IMR-90 (cell line): ENCODE measurements at regions not wholly inside any gene's neighbourhood (a gene's known extent, or its start where the extent isn't known, plus 50 kb on each side); places are given as distances from the start of the nearest gene placed in this dataset.
A peak's percentile ranks its signal among the peaks of the same experiment; 100 is the strongest.

ENCODE experiments used
- ATAC-seq: fragments of 200-7000 bp; cut with Tn5 transposase; 2 replicates; pipeline ENCODE4 v1.9.1; 2020; ENCODE audit warnings: low read depth, mild to moderate bottlenecking, moderate library complexity
- BruUV-seq: library from RNA; stranded (reverse); fragments of 400-500 nt; replicated peaks from 2 replicates; lab custom pipeline; 2021; lab: Mats Ljungman, UMichigan
- CTCF ChIA-PET: fragments of 300-600 bp; formaldehyde crosslinking; extraction: SDS; loops from one replicate; lab custom pipeline; 2021; ENCODE audit warnings: antibody characterized with exemption; lab: Yijun Ruan, JAX
- POLR2A ChIA-PET: fragments of 300-600 bp; sonication (Branson Sonifier 250); formaldehyde crosslinking; loops from one replicate; lab custom pipeline; 2022; ENCODE audit warnings: antibody characterized with exemption; ENCODE audit not compliant: unreplicated experiment; lab: Charles Lee
- DNase-seq: peaks from one replicate; pipeline ENCODE4 v3.0.0; 2013
- H2AFZ ChIP-seq: replicated peaks from 2 replicates; pipeline ENCODE3; 2013; ENCODE audit warnings: low read length, mild to moderate bottlenecking; ENCODE audit not compliant: poor library complexity
- H2AK5ac ChIP-seq: 2 replicates; pipeline ENCODE4 v1.6.1; 2013; ENCODE audit warnings: low read depth, low read length, inconsistent platforms
- H2AK9ac ChIP-seq: replicated peaks from 2 replicates; pipeline ENCODE3; 2013; ENCODE audit warnings: mild to moderate bottlenecking, low read depth, low read length, moderate library complexity; ENCODE audit not compliant: poor library complexity
- H2BK120ac ChIP-seq: 2 replicates; pipeline ENCODE4 v1.6.1; 2013; ENCODE audit warnings: low read depth, low read length, inconsistent platforms
- H2BK15ac ChIP-seq: 3 replicates; pipeline ENCODE4 v1.6.1; 2013; ENCODE audit warnings: low read depth, low read length, inconsistent platforms
- H2BK20ac ChIP-seq: 2 replicates; pipeline ENCODE4 v1.6.1; 2013; ENCODE audit warnings: low read depth, mild to moderate bottlenecking, inconsistent platforms, low read length, moderate library complexity
- H2BK5ac ChIP-seq: 2 replicates; pipeline ENCODE4 v1.6.1; 2013; ENCODE audit warnings: mild to moderate bottlenecking, low read depth, low read length, inconsistent platforms; ENCODE audit not compliant: poor library complexity, severe bottlenecking
- H3K14ac ChIP-seq: replicated peaks from 2 replicates; pipeline ENCODE4 v1.6.1; 2013; ENCODE audit warnings: low read depth, low read length, inconsistent platforms
- H3K18ac ChIP-seq: 2 replicates; pipeline ENCODE4 v1.6.1; 2013; ENCODE audit warnings: low read depth, low read length, control low read depth
- H3K23ac ChIP-seq: 2 replicates; pipeline ENCODE4 v1.6.1; 2013; ENCODE audit warnings: low read depth, low read length, inconsistent platforms
- H3K27ac ChIP-seq: 2 replicates; pipeline ENCODE4 v1.5.1; 2013; ENCODE audit warnings: mild to moderate bottlenecking, control low read depth, low read length; ENCODE audit not compliant: insufficient read depth
- H3K27me3 ChIP-seq: 2 replicates; pipeline ENCODE4 v1.6.1; 2013; ENCODE audit warnings: low read length; ENCODE audit not compliant: control insufficient read depth, insufficient read depth
- H3K36me3 ChIP-seq: 2 replicates; pipeline ENCODE4 v1.6.1; 2013; ENCODE audit warnings: low read length, mixed read lengths; ENCODE audit not compliant: control insufficient read depth, insufficient read depth
- H3K4ac ChIP-seq: 2 replicates; pipeline ENCODE4 v1.6.1; 2013; ENCODE audit warnings: low read depth, low read length, inconsistent platforms
- H3K4me1 ChIP-seq: 2 replicates; pipeline ENCODE4 v1.6.1; 2013; ENCODE audit warnings: low read length, mixed read lengths; ENCODE audit not compliant: control insufficient read depth, insufficient read depth
- H3K4me2 ChIP-seq: 2 replicates; pipeline ENCODE4 v1.6.1; 2013; ENCODE audit warnings: low read depth, mild to moderate bottlenecking, control low read depth, low read length, moderate library complexity
- H3K4me3 ChIP-seq: 2 replicates; pipeline ENCODE4 v1.5.1; 2013; ENCODE audit warnings: low read depth, mild to moderate bottlenecking, control low read depth, low read length, moderate library complexity; ENCODE audit not compliant: insufficient read depth
- H3K56ac ChIP-seq: 2 replicates; pipeline ENCODE4 v1.6.1; 2013; ENCODE audit warnings: low read length, inconsistent platforms; ENCODE audit not compliant: insufficient read depth; ENCODE audit errors: extremely low read depth
- H3K79me1 ChIP-seq, 2 experiments: 2 replicates each; pipeline ENCODE4 v1.6.1; 2013; ENCODE audit warnings: low read length in 2 of 2, inconsistent platforms in 1 of 2, low read depth in 1 of 2
- H3K9ac ChIP-seq: 2 replicates; pipeline ENCODE4 v1.6.1; 2013; ENCODE audit warnings: low read depth, low read length, control low read depth
- H3K9me1 ChIP-seq: 2 replicates; pipeline ENCODE4 v1.6.1; 2013; ENCODE audit warnings: low read length, inconsistent platforms; ENCODE audit not compliant: insufficient read depth
- H3K9me3 ChIP-seq: 2 replicates; pipeline ENCODE4 v1.6.1; 2013; ENCODE audit warnings: low read length; ENCODE audit not compliant: control insufficient read depth, insufficient read depth
- H4K20me1 ChIP-seq: 2 replicates; pipeline ENCODE4 v1.6.1; 2013; ENCODE audit warnings: low read length, inconsistent platforms; ENCODE audit not compliant: insufficient read depth
- H4K5ac ChIP-seq: 2 replicates; pipeline ENCODE4 v1.6.1; 2013; ENCODE audit warnings: mild to moderate bottlenecking, low read depth, low read length, control low read depth
- H4K8ac ChIP-seq, 2 experiments: 2 replicates each; pipeline ENCODE4 v1.6.1; 2013; ENCODE audit warnings: low read depth in 2 of 2, low read length in 2 of 2, control low read depth in 1 of 2, inconsistent platforms in 1 of 2
- H4K91ac ChIP-seq: 2 replicates; pipeline ENCODE4 v1.6.1; 2013; ENCODE audit warnings: low read depth, low read length, inconsistent platforms; ENCODE audit not compliant: insufficient read depth
- CEBPB ChIP-seq: IDR thresholded peaks from 2 replicates; pipeline ENCODE4 v1.6.1; 2012; ENCODE audit warnings: low read depth, low read length, improper control_type of control experiment
- FOS ChIP-seq: fragments of 150-350 bp; IDR thresholded peaks from 2 replicates; pipeline ENCODE4 v1.6.1; 2016; ENCODE audit warnings: low read depth, low read length
- MAFK ChIP-seq: IDR thresholded peaks from 2 replicates; pipeline ENCODE4 v1.6.1; 2012; ENCODE audit warnings: low read depth, low read length, improper control_type of control experiment
- MXI1 ChIP-seq: IDR thresholded peaks from 2 replicates; pipeline ENCODE4 v1.6.1; 2012; ENCODE audit warnings: low read depth, mild to moderate bottlenecking, low read length, moderate library complexity, borderline replicate concordance
- NFE2L2 ChIP-seq: fragments of 150-350 bp; IDR thresholded peaks from 2 replicates; pipeline ENCODE4 v1.6.1; 2016; ENCODE audit warnings: low read depth, mild to moderate bottlenecking, low read length
- POLR2A ChIP-seq: IDR thresholded peaks from 2 replicates; pipeline ENCODE4 v1.6.1; 2012; ENCODE audit warnings: mild to moderate bottlenecking, low read depth, low read length
- RCOR1 ChIP-seq: IDR thresholded peaks from 2 replicates; pipeline ENCODE4 v1.6.1; 2012; ENCODE audit warnings: mild to moderate bottlenecking, low read length, improper control_type of control experiment; ENCODE audit not compliant: insufficient replicate concordance
- RFX5 ChIP-seq: IDR thresholded peaks from 2 replicates; pipeline ENCODE4 v1.8.0; 2012; ENCODE audit warnings: low read depth, mild to moderate bottlenecking, low read length, moderate library complexity
- SMC3 ChIP-seq: fragments of 150-350 bp; IDR thresholded peaks from 2 replicates; pipeline ENCODE4 v1.6.1; 2016; ENCODE audit warnings: low read depth, mild to moderate bottlenecking, antibody characterized with exemption, low read length, moderate library complexity
- WGBS, 2 experiments: methylation state at CpG; one replicate each; pipeline versions ENCODE4 v1.1.5 to v1.1.7; 2013; ENCODE audit warnings: missing lambda C conversion rate in 2 of 2; ENCODE audit not compliant: insufficient read length in 1 of 2; ENCODE audit errors: extremely low coverage in 2 of 2; 5-methylcytosine and 5-hydroxymethylcytosine counted together
- dilution Hi-C: fragments of 300-500 bp; cut with HindIII; formaldehyde crosslinking; loops from one replicate; pipeline ENCODE4 v1.14.3; 2018; ENCODE audit warnings: low sequenced_read_pairs; ENCODE audit not compliant: unreplicated experiment
- in situ Hi-C: fragments of 300-500 bp; cut with MboI; formaldehyde crosslinking; loops from 3 replicates; pipeline ENCODE4 v1.14.3; 2019; ENCODE audit warnings: low sequenced_read_pairs, inconsistent platforms, mixed read lengths
- intact Hi-C: fragments of 100-400 bp; cut with micrococcal nuclease; formaldehyde crosslinking; loops from 2 replicates; pipeline ENCODE4 v1.10.0; 2022
- TF ChIP-seq, protein P1 (sequence below): fragments of 150-350 bp; IDR thresholded peaks from 2 replicates; pipeline ENCODE4 v1.6.1; 2017; ENCODE audit warnings: mild to moderate bottlenecking, antibody characterized with exemption, low read length, low read depth
- TF ChIP-seq, protein P2 (sequence below): fragments of 150-350 bp; IDR thresholded peaks from 2 replicates; pipeline ENCODE4 v1.6.1; 2016; ENCODE audit warnings: low read depth, mild to moderate bottlenecking, low read length, moderate library complexity, borderline replicate concordance
- TF ChIP-seq, protein P3 (sequence below): conservative IDR thresholded peaks from 2 replicates; pipeline ENCODE4 v1.5.1; 2012; ENCODE audit warnings: mild to moderate bottlenecking, low read depth, low read length, improper control_type of control experiment

DNA sequence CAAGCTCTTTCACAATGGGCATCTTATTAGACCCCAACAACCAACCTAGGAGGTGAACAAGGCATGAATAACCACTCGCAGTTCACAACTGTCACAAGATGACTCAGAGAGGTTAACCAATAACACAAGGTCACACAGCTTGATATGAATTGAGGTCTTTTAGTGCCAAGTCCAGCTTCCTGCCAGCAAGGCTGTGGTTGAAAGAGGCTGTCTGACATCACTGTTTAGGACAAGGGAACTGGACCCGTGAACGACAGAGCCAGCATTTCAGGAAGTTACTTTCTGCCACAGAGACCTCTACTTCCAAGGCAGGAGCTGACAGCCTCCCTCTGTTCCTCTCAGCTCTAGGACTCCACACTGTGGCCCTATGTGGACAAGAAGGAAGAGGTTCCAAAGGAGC, 53.4 kb upstream of the ALDH1B1 start:
- H2AK5ac ChIP-seq, result no peak overlapping the region
- H2BK5ac ChIP-seq, result no peak overlapping the region
- no peak overlapping the region for H3K23ac ChIP-seq
- no peaks in the 10 kb centered on the region for H3K9me1 ChIP-seq
- H3K36me3 ChIP-seq, result no peaks in the 10 kb centered on the region
- H3K14ac ChIP-seq, result no peak overlapping the region
- no peak overlapping the region for H3K4me3 ChIP-seq
- no peak overlapping the region for H2AK9ac ChIP-seq
- dilution Hi-C loops, result no loop called here
- H3K18ac ChIP-seq, result no peak overlapping the region
- no peaks in the 10 kb centered on the region for H4K20me1 ChIP-seq
- no peak overlapping the region for H3K9ac ChIP-seq
- no peak overlapping the region for H3K27ac ChIP-seq
- H3K56ac ChIP-seq, result no peak overlapping the region
- H3K4me1 ChIP-seq, result peaks cover 5% of the 10 kb centered on the region; the same call in 1 of the 2 replicates
- no peak overlapping the region for H2BK15ac ChIP-seq
- TF ChIP-seq RFX5, result no peak
- TF ChIP-seq SMC3, result no peak
- TF ChIP-seq POLR2A, result no peak
- TF ChIP-seq CEBPB, result no peak
- TF ChIP-seq, protein P1, sequence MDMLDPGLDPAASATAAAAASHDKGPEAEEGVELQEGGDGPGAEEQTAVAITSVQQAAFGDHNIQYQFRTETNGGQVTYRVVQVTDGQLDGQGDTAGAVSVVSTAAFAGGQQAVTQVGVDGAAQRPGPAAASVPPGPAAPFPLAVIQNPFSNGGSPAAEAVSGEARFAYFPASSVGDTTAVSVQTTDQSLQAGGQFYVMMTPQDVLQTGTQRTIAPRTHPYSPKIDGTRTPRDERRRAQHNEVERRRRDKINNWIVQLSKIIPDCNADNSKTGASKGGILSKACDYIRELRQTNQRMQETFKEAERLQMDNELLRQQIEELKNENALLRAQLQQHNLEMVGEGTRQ, result no peak
- TF ChIP-seq MAFK, result no peak
- no peak for TF ChIP-seq MXI1
- TF ChIP-seq NFE2L2, result no peak
- no peak for TF ChIP-seq FOS
- no peak for TF ChIP-seq RCOR1
- TF ChIP-seq, protein P2, sequence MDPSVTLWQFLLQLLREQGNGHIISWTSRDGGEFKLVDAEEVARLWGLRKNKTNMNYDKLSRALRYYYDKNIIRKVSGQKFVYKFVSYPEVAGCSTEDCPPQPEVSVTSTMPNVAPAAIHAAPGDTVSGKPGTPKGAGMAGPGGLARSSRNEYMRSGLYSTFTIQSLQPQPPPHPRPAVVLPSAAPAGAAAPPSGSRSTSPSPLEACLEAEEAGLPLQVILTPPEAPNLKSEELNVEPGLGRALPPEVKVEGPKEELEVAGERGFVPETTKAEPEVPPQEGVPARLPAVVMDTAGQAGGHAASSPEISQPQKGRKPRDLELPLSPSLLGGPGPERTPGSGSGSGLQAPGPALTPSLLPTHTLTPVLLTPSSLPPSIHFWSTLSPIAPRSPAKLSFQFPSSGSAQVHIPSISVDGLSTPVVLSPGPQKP, result no peak
- TF ChIP-seq, protein P3, sequence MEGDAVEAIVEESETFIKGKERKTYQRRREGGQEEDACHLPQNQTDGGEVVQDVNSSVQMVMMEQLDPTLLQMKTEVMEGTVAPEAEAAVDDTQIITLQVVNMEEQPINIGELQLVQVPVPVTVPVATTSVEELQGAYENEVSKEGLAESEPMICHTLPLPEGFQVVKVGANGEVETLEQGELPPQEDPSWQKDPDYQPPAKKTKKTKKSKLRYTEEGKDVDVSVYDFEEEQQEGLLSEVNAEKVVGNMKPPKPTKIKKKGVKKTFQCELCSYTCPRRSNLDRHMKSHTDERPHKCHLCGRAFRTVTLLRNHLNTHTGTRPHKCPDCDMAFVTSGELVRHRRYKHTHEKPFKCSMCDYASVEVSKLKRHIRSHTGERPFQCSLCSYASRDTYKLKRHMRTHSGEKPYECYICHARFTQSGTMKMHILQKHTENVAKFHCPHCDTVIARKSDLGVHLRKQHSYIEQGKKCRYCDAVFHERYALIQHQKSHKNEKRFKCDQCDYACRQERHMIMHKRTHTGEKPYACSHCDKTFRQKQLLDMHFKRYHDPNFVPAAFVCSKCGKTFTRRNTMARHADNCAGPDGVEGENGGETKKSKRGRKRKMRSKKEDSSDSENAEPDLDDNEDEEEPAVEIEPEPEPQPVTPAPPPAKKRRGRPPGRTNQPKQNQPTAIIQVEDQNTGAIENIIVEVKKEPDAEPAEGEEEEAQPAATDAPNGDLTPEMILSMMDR, result no peak
- intact Hi-C loops, result loop anchor here (10.0 kb wide), 1 partner anchor 64 kb away; no protein-coding TSS in a partner anchor
- no peak overlapping the region for H3K4me2 ChIP-seq
- ChIA-PET CTCF (interaction anchor here (1.0 kb wide), 1 partner anchor 426 kb away, joined by 3 read pairs; no protein-coding TSS in a partner anchor), POLR2A (no interaction called here)
- H3K79me1 ChIP-seq, result no peaks in the 10 kb centered on the region
- H3K9me3 ChIP-seq, result no peaks in the 10 kb centered on the region
- no peak overlapping the region for H2AFZ ChIP-seq
- no peak overlapping the region for H2BK120ac ChIP-seq
- DNase-seq (peak; percentile 61), ATAC-seq (peak; percentile 44)
- H4K91ac ChIP-seq, result no peak overlapping the region
- no peak overlapping the region for H4K8ac ChIP-seq
- peaks cover 44% of the 10 kb centered on the region for H3K27me3 ChIP-seq
- H2BK20ac ChIP-seq, result no peak overlapping the region
- no peak overlapping the region for H3K4ac ChIP-seq
- no peak overlapping the region for H4K5ac ChIP-seq
- no CpG with 5 or more reads among the region's 3 CpGs for WGBS, 2 experiments
- BruUV-seq, result no TSS peak
- in situ Hi-C loops, result no loop called here
